Esophagus muscularis mucosa (tissue), 4 donors: ENCODE measurements at regions not wholly inside any gene's neighbourhood (a gene's known extent, or its start where the extent isn't known, plus 50 kb on each side); places are given as distances from the start of the nearest gene placed in this dataset.
"Not testable (repeated sequence)": the region's sequence is repeated elsewhere in the genome, so short reads cannot be mapped to it uniquely, and the experiment has no call there.

ENCODE experiments used
- DNase-seq: peaks from one replicate; pipeline ENCODE4 v3.0.0-alpha.2; 2017; ENCODE audit errors: extremely low spot score
- H3K27ac ChIP-seq, 4 donors: fragments of 200-600 bp; sonication (generic); replicated peaks in 1 of 4; 1 replicate in 3 of 4; 2 replicates in 1 of 4; pipeline ENCODE4 v1.5.1; 2016 to 2019; ENCODE audit warnings: mild to moderate bottlenecking in 1 of 4
- H3K27me3 ChIP-seq, 4 donors: fragments of 200-600 bp; sonication (generic); one replicate each; pipeline versions ENCODE4 v1.5.1 to v1.6.0; 2016 to 2019
- H3K36me3 ChIP-seq, 4 donors: fragments of 200-600 bp; sonication (generic); one replicate each; pipeline ENCODE4 v1.5.1; 2016 to 2019
- H3K4me1 ChIP-seq, 4 donors: fragments of 200-600 bp; sonication (generic); one replicate each; pipeline ENCODE4 v1.5.1; 2016 to 2019
- H3K4me3 ChIP-seq, 4 donors: fragments of 200-600 bp; sonication (generic); 1 replicate in 2 of 4; 2 replicates in 2 of 4; pipeline ENCODE4 v1.5.1; 2016 to 2019; ENCODE audit warnings: mild to moderate bottlenecking in 4 of 4, moderate library complexity in 1 of 4
- H3K9me3 ChIP-seq, 4 donors: fragments of 200-600 bp; sonication (generic); 1 replicate in 3 of 4; 2 replicates in 1 of 4; pipeline ENCODE4 v1.5.1; 2016 to 2019
- CTCF ChIP-seq, 3 experiments: fragments of 200-600 bp in 2 of 3; fragments of 450-650 bp in 1 of 3; sonication (generic) in 2 of 3; IDR thresholded peaks; one replicate each; pipeline ENCODE4 v1.5.1; 2017 to 2019; ENCODE audit warnings: antibody characterized with exemption in 3 of 3, mild to moderate bottlenecking in 2 of 3, moderate library complexity in 1 of 3
- EP300 ChIP-seq: sonication (generic); formaldehyde crosslinking; IDR thresholded peaks from one replicate; pipeline ENCODE4 v1.6.1; 2017; ENCODE audit warnings: antibody characterized with exemption
- POLR2A ChIP-seq: fragments of 450-650 bp; IDR thresholded peaks from one replicate; pipeline ENCODE4 v1.6.1; 2017; ENCODE audit warnings: antibody characterized with exemption, moderate library complexity, mild to moderate bottlenecking, low read depth
- POLR2AphosphoS5 ChIP-seq, 2 donors: sonication (generic); formaldehyde crosslinking; IDR thresholded peaks; one replicate each; pipeline ENCODE4 v1.6.1; 2017; ENCODE audit warnings: antibody characterized with exemption in 2 of 2
- WGBS: methylation state at CpG from one replicate; pipeline ENCODE4 v1.1.5; 2018; 5-methylcytosine and 5-hydroxymethylcytosine counted together
- intact Hi-C: fragments of 100-400 bp; cut with DNase I; formaldehyde crosslinking; loops from one replicate; pipeline ENCODE4 v1.15.1; 2023

- Histone ChIP-seq H3K4me3 (no peak overlapping the region), H3K27me3 (no peaks in the 10 kb centered on the region), H3K4me1 (peaks cover 0 to 18% (median 5%) of the 10 kb centered on the region in 4 donors), H3K9me3 (no peaks in the 10 kb centered on the region), H3K36me3 (no peaks in the 10 kb centered on the region), H3K27ac (no peak overlapping the region)
- intact Hi-C loops: no loop called here
- TF ChIP-seq CTCF (IDR thresholded peaks at IDR 0.05) (no peak), POLR2A (no peak), POLR2AphosphoS5 (IDR thresholded peaks at IDR 0.05) (no peak), EP300 (no peak)
- WGBS: 9% methylated on average over 1 of the region's 1 CpG
- no peak for DNase-seq
Observed at GRCh38 chr11:23772081-23772480, 724.8 kb upstream of the LUZP2 start.

GRCh38 chr11:23778971-23779370 is 717.9 kb upstream of the LUZP2 start:
- H3K4me1 ChIP-seq: no peaks in the 10 kb centered on the region
- intact Hi-C loops: no loop called here
- H3K27me3 ChIP-seq: no peaks in the 10 kb centered on the region
- no peak overlapping the region for H3K27ac ChIP-seq
- no peak overlapping the region for H3K4me3 ChIP-seq
- H3K9me3 ChIP-seq: no peaks in the 10 kb centered on the region
- TF ChIP-seq CTCF (IDR thresholded peaks at IDR 0.05) (no peak), EP300 (no peak), POLR2A (no peak), POLR2AphosphoS5 (IDR thresholded peaks at IDR 0.05) (no peak)
- no peak for DNase-seq
- no peaks in the 10 kb centered on the region for H3K36me3 ChIP-seq
- 79% methylated on average over 1 of the region's 1 CpG for WGBS

GRCh38 chr11:23780231-23780630 is 716.6 kb upstream of the LUZP2 start:
- no peak for TF ChIP-seq POLR2AphosphoS5 (IDR thresholded peaks at IDR 0.05)
- no peak for TF ChIP-seq POLR2A
- TF ChIP-seq EP300: no peak
- TF ChIP-seq CTCF (IDR thresholded peaks at IDR 0.05): no peak
- Histone ChIP-seq H3K27ac (no peak overlapping the region), H3K4me3 (no peak overlapping the region), H3K9me3 (no peaks in the 10 kb centered on the region), H3K4me1 (no peaks in the 10 kb centered on the region), H3K27me3 (no peaks in the 10 kb centered on the region), H3K36me3 (no peaks in the 10 kb centered on the region)
- DNase-seq: no peak
- intact Hi-C loops: no loop called here

GRCh38 chr11:23781803-23782560 is 714.9 kb upstream of the LUZP2 start:
- Histone ChIP-seq H3K27me3 (no peaks in the 10 kb centered on the region), H3K27ac (no peak overlapping the region), H3K9me3 (no peaks in the 10 kb centered on the region), H3K4me1 (no peaks in the 10 kb centered on the region), H3K36me3 (no peaks in the 10 kb centered on the region), H3K4me3 (no peak overlapping the region)
- TF ChIP-seq EP300 (no peak), POLR2AphosphoS5 (IDR thresholded peaks at IDR 0.05) (no peak), CTCF (IDR thresholded peaks at IDR 0.05) (no peak), POLR2A (no peak)
- intact Hi-C loops: no loop called here
- WGBS: 80% methylated on average over 4 of the region's 4 CpGs
- no peak for DNase-seq

- H3K27me3 ChIP-seq, intact Hi-C loops, H3K36me3 ChIP-seq, H3K27ac ChIP-seq, DNase-seq, H3K9me3 ChIP-seq, H3K4me3 ChIP-seq, H3K4me1 ChIP-seq: not testable (repeated sequence)
- 81% methylated on average over 1 of the region's 1 CpG for WGBS
Observed at GRCh38 chr11:23786974-23787373, 709.9 kb upstream of the LUZP2 start.
